BLaER1 (cell line): ENCODE measurements at regions not wholly inside any gene's neighbourhood (a gene's known extent, or its start where the extent isn't known, plus 50 kb on each side); places are given as distances from the start of the nearest gene placed in this dataset.

Source experiments
- H3K27ac ChIP-seq: shearing (Covaris generic); formaldehyde crosslinking; 2 replicates; pipeline ENCODE4 v1.8.1; 2022
- H3K27me3 ChIP-seq: shearing (Covaris generic); formaldehyde crosslinking; 2 replicates; pipeline ENCODE4 v1.8.1; 2022
- H3K36me3 ChIP-seq: shearing (Covaris generic); formaldehyde crosslinking; 2 replicates; pipeline ENCODE4 v1.8.1; 2022
- H3K4me1 ChIP-seq: shearing (Covaris generic); formaldehyde crosslinking; 2 replicates; pipeline ENCODE4 v1.8.1; 2022
- H3K4me2 ChIP-seq: shearing (Covaris generic); formaldehyde crosslinking; 2 replicates; pipeline ENCODE4 v1.8.1; 2022
- H3K4me3 ChIP-seq: shearing (Covaris generic); formaldehyde crosslinking; 2 replicates; pipeline ENCODE4 v1.8.1; 2022
- H3K9ac ChIP-seq: shearing (Covaris generic); formaldehyde crosslinking; 2 replicates; pipeline ENCODE4 v1.8.1; 2022
- H3K9me3 ChIP-seq: shearing (Covaris generic); formaldehyde crosslinking; 2 replicates; pipeline ENCODE4 v1.8.1; 2022
- H4K20me1 ChIP-seq: shearing (Covaris generic); formaldehyde crosslinking; 2 replicates; pipeline ENCODE4 v1.8.1; 2022
- Cebpa-rat ChIP-seq: shearing (Covaris generic); IDR thresholded peaks from 2 replicates; pipeline ENCODE4 v1.8.1; 2022

DNA sequence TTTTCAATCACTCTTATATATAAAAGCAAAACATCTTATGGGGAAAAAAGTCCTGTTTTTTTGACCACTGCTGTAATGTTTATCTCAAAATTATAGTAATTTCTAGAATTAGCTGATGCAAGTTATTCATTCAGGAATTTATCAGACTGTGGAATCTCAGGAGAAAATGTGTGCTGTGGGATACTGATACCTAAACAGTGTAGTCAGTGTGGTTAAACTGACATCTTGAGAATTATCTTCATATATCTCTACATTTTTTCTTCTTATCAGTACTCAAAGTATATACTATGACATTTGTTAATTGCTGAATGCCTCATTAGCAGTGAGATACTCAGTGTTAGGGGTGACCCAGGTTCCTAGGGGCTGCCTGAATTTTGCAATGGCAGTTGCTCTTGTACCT, 839.3 kb downstream of the KCNT2 start:
- H3K36me3 ChIP-seq, result no peaks in the 10 kb centered on the region
- no peak for TF ChIP-seq Cebpa-rat
- no peak overlapping the region for H3K27ac ChIP-seq
- H3K27me3 ChIP-seq, result no peaks in the 10 kb centered on the region
- H3K9ac ChIP-seq, result no peak overlapping the region
- H3K4me2 ChIP-seq, result no peak overlapping the region
- no peak overlapping the region for H3K4me3 ChIP-seq
- H3K4me1 ChIP-seq, result no peaks in the 10 kb centered on the region
- H3K9me3 ChIP-seq, result no peaks in the 10 kb centered on the region
- H4K20me1 ChIP-seq, result no peaks in the 10 kb centered on the region

GRCh38 chr1:195768377-195768776, 839.9 kb downstream of the KCNT2 start:
- TF ChIP-seq Cebpa-rat, result no peak
- no peaks in the 10 kb centered on the region for H3K9me3 ChIP-seq
- no peaks in the 10 kb centered on the region for H3K27me3 ChIP-seq
- H3K4me3 ChIP-seq, result no peak overlapping the region
- H4K20me1 ChIP-seq, result no peaks in the 10 kb centered on the region
- H3K27ac ChIP-seq, result no peak overlapping the region
- no peak overlapping the region for H3K4me2 ChIP-seq
- H3K36me3 ChIP-seq, result no peaks in the 10 kb centered on the region
- no peaks in the 10 kb centered on the region for H3K4me1 ChIP-seq
- H3K9ac ChIP-seq, result no peak overlapping the region

DNA sequence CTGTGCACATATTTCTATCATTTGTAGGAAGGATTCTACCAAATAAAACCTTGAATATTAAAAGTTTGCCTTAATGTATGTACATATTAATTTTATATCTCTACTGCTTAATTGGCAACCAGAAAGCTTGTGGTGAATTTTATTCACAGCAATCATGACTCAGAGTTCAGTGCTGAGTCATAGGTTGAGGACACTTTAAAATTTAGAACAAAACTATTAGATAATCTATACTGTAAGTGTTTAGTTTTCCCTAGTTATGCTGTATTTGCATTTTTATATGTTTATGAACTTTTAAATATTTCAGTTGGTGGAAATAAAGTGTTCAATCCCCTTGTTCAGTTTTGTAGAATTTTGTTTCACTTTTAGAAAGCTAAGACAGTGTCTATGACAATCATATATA, 841.5 kb downstream of the KCNT2 start:
- H3K4me3 ChIP-seq, result no peak overlapping the region
- H3K27ac ChIP-seq, result no peak overlapping the region
- no peak overlapping the region for H3K4me2 ChIP-seq
- TF ChIP-seq Cebpa-rat, result no peak
- no peaks in the 10 kb centered on the region for H3K36me3 ChIP-seq
- H3K9me3 ChIP-seq, result no peaks in the 10 kb centered on the region
- no peak overlapping the region for H3K9ac ChIP-seq
- H3K27me3 ChIP-seq, result no peaks in the 10 kb centered on the region
- no peaks in the 10 kb centered on the region for H4K20me1 ChIP-seq
- no peaks in the 10 kb centered on the region for H3K4me1 ChIP-seq

DNA sequence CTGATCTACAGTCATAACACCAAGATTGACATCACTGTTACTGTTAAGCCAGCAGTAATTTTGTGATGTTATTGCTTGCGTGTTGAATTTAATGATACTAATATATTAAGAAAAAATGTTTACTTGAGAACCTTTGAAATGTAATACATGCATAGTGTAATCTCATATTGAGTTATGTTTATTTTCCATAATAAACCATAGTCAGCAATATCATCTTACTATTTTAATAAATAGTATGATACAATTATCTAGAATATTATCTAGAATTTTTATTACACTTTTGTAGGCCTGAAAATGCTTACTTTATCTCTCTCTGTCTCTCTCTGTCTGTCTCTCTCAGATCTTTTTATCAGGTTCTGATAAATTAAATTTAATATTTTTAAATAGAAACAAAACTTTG, 843.1 kb downstream of the KCNT2 start:
- TF ChIP-seq Cebpa-rat, result no peak
- Histone ChIP-seq H3K4me1 (no peaks in the 10 kb centered on the region), H3K9ac (no peak overlapping the region), H4K20me1 (no peaks in the 10 kb centered on the region), H3K9me3 (no peaks in the 10 kb centered on the region), H3K4me3 (no peak overlapping the region), H3K36me3 (no peaks in the 10 kb centered on the region), H3K27me3 (no peaks in the 10 kb centered on the region), H3K27ac (no peak overlapping the region), H3K4me2 (no peak overlapping the region)

DNA sequence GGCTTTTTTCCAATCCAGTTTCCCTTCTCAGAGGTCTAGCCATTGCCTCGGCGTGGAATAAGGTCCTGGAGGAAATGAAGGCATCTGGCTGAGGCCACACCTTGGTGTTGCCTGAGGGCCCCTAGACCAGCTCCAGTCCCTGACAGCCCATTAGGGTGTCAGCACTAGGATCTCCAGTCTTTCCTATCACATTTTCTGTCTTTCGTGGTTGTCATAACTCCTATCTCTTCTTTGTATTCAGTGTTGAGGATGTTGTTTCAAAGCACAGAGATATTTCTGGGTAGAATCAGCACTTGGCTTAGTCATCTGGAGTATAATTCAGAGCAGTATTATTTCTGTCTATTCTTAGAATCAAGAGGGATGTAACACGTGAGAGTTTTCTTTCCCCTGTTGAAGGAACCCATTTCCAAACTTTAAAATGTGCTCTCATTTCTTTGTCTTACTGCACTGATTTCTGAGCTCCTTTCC, 844.3 kb downstream of the KCNT2 start:
- no peaks in the 10 kb centered on the region for H3K4me1 ChIP-seq
- H3K27ac ChIP-seq, result no peak overlapping the region
- no peaks in the 10 kb centered on the region for H3K27me3 ChIP-seq
- H3K9me3 ChIP-seq, result no peaks in the 10 kb centered on the region
- no peak for TF ChIP-seq Cebpa-rat
- no peak overlapping the region for H3K9ac ChIP-seq
- H3K4me2 ChIP-seq, result no peak overlapping the region
- H3K36me3 ChIP-seq, result no peaks in the 10 kb centered on the region
- no peak overlapping the region for H3K4me3 ChIP-seq
- no peaks in the 10 kb centered on the region for H4K20me1 ChIP-seq

DNA sequence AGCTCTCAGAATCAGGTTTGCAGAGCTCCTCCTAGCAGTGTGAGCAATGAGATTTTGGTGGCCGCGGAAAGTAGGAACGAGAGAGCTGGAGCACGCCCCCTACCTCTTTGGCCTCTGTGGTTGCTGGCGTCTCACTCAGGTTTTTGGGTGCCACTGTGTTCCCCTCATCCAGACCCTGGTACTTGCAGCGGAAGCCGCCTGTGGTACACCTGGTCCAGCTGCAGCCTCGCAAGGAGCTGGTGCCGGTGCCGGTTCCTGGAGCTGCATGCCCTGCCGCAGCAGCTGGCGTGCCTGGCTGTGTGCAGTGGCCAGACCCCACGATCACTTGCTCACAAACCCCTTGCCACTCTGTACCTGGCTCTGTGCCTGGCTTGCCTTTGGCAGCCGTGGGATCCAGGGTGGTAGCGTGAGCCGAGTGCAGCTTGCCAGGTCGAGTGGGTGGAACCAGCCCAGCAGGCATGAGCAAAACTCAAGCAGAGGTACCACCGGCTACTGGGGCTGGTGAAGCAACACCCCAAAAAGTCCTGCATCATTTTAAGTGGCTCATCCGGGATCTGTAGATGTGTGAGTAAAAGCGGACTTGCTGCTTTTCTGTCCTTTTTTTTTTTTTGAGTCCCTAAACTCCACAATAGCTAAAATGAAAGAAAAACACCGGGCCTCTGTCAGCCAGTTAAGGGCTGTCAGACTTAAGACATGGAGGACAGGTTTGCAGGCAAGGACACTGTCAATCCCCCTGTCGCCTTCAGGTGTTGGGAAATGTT, 844.9 kb downstream of the KCNT2 start:
- Histone ChIP-seq H3K9ac (no peak overlapping the region), H3K4me3 (no peak overlapping the region), H3K27me3 (no peaks in the 10 kb centered on the region), H3K4me2 (no peak overlapping the region), H3K27ac (no peak overlapping the region), H4K20me1 (no peaks in the 10 kb centered on the region), H3K4me1 (no peaks in the 10 kb centered on the region), H3K9me3 (no peaks in the 10 kb centered on the region), H3K36me3 (no peaks in the 10 kb centered on the region)
- no peak for TF ChIP-seq Cebpa-rat

- H3K27ac ChIP-seq, result no peak overlapping the region
- TF ChIP-seq Cebpa-rat, result no peak
- no peak overlapping the region for H3K4me2 ChIP-seq
- H3K27me3 ChIP-seq, result no peaks in the 10 kb centered on the region
- H3K9me3 ChIP-seq, result no peaks in the 10 kb centered on the region
- no peak overlapping the region for H3K4me3 ChIP-seq
- no peaks in the 10 kb centered on the region for H4K20me1 ChIP-seq
- H3K4me1 ChIP-seq, result no peaks in the 10 kb centered on the region
- no peaks in the 10 kb centered on the region for H3K36me3 ChIP-seq
- H3K9ac ChIP-seq, result no peak overlapping the region
Observed at GRCh38 chr1:195761104-195761503, 847.1 kb downstream of the KCNT2 start.

- Histone ChIP-seq H3K27ac (no peak overlapping the region), H3K9ac (no peak overlapping the region), H3K4me2 (no peak overlapping the region), H3K4me3 (no peak overlapping the region), H3K27me3 (no peaks in the 10 kb centered on the region), H3K9me3 (no peaks in the 10 kb centered on the region), H3K36me3 (no peaks in the 10 kb centered on the region), H3K4me1 (no peaks in the 10 kb centered on the region), H4K20me1 (no peaks in the 10 kb centered on the region)
- no peak for TF ChIP-seq Cebpa-rat
Observed at GRCh38 chr1:195756109-195756508, 852.1 kb downstream of the KCNT2 start.

GRCh38 chr1:195754874-195755273, 853.4 kb downstream of the KCNT2 start:
- Histone ChIP-seq H3K27me3 (no peaks in the 10 kb centered on the region), H3K36me3 (no peaks in the 10 kb centered on the region), H3K4me2 (no peak overlapping the region), H4K20me1 (no peaks in the 10 kb centered on the region), H3K4me3 (no peak overlapping the region), H3K9me3 (no peaks in the 10 kb centered on the region), H3K9ac (no peak overlapping the region), H3K27ac (no peak overlapping the region), H3K4me1 (no peaks in the 10 kb centered on the region)
- TF ChIP-seq Cebpa-rat, result no peak

DNA sequence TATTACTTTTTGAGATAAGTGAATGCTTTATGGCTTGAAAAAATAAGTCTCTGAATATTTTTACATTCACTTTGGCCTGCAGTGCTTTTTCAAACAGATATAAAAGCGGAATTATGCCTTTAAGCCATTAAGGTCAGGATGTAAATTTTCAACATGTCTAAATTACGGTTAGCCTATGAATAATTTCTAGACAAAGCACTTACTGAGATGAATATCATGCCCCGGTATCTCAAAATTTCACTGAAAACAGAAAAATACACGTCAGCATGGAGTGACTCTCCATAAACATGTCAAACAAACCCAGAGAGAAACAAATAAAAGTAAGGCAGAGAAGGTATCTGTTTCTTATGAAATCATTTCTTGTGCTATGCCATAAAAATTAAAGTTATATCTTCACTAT, 853.9 kb downstream of the KCNT2 start:
- H3K4me2 ChIP-seq, result no peak overlapping the region
- no peaks in the 10 kb centered on the region for H3K4me1 ChIP-seq
- no peak overlapping the region for H3K4me3 ChIP-seq
- TF ChIP-seq Cebpa-rat, result no peak
- H3K9ac ChIP-seq, result no peak overlapping the region
- H3K36me3 ChIP-seq, result no peaks in the 10 kb centered on the region
- H4K20me1 ChIP-seq, result no peaks in the 10 kb centered on the region
- H3K27ac ChIP-seq, result no peak overlapping the region
- no peaks in the 10 kb centered on the region for H3K9me3 ChIP-seq
- no peaks in the 10 kb centered on the region for H3K27me3 ChIP-seq

DNA sequence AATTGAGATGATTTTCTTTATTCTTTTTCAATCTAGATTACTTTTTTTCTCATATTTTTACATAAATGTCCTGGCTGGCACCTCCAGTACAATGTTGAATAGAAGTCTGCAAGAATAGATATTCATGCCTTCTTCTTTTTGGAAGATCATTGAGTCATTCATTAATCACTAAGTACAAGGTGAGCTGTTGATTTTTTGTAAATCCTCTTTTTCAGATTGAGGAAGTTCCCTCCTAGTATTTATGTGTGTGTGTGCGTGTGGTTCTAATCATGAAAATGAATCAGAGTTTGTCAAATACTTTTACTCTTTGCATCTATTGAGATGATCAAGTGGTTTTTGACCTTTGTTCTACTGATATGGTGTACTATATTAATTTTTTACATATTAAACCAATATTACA, 859.3 kb downstream of the KCNT2 start:
- Histone ChIP-seq H3K9ac (no peak overlapping the region), H3K9me3 (peaks cover 5% of the 10 kb centered on the region; the same call in 1 of the 2 replicates), H3K4me3 (no peak overlapping the region), H3K4me1 (no peaks in the 10 kb centered on the region), H3K27ac (no peak overlapping the region), H3K27me3 (no peaks in the 10 kb centered on the region), H3K36me3 (no peaks in the 10 kb centered on the region), H4K20me1 (no peaks in the 10 kb centered on the region), H3K4me2 (no peak overlapping the region)
- no peak for TF ChIP-seq Cebpa-rat
